ENCODE measurements at regions not wholly inside any gene's neighbourhood (a gene's known extent, or its start where the extent isn't known, plus 50 kb on each side); places are given as distances from the start of the nearest gene placed in this dataset.

- TF ChIP-seq CTCF (IDR thresholded peaks at IDR 0.05 in 2 of 3, conservative IDR thresholded peaks at IDR 0.05 in 1 of 3; ENCODE audit: control insufficient read depth in 2 of 3, extremely low read depth in 1 of 3, insufficient read depth in 1 of 3, low read depth in 3 of 3, low read length in 3 of 3) (no peak), ZBED1 (IDR thresholded peaks at IDR 0.05; ENCODE audit: borderline replicate concordance) (no peak), RAD21 (IDR thresholded peaks at IDR 0.05; ENCODE audit: insufficient read depth, low read depth, low read length) (no peak), POLR2AphosphoS5 (IDR thresholded peaks at IDR 0.05; ENCODE audit: low read length) (no peak), SRF (IDR thresholded peaks at IDR 0.05; ENCODE audit: low read depth in 2 of 2, low read length in 2 of 2) (no peak), HDAC6 (IDR thresholded peaks at IDR 0.05; ENCODE audit: unreplicated experiment) (no peak), POLR2A (IDR thresholded peaks at IDR 0.05; ENCODE audit: low read depth, low read length) (no peak), IRF5 (IDR thresholded peaks at IDR 0.05; ENCODE audit: borderline replicate concordance) (no peak), MAX (IDR thresholded peaks at IDR 0.05; ENCODE audit: low read depth, low read length) (no peak), MTA2 (IDR thresholded peaks at IDR 0.05; ENCODE audit: low read depth) (no peak), DPF2 (IDR thresholded peaks at IDR 0.05) (no peak)
Measured at GRCh38 chr20:52724541-52724940, 247.6 kb upstream of the TSHZ2 start.

Measured in GM12878 (cell line).